GM21447 (cell line): ENCODE measurements at regions not wholly inside any gene's neighbourhood (a gene's known extent, or its start where the extent isn't known, plus 50 kb on each side); places are given as distances from the start of the nearest gene placed in this dataset.
"Not testable (repeated sequence)": the region's sequence is repeated elsewhere in the genome, so short reads cannot be mapped to it uniquely, and the experiment has no call there.

Source experiments
- ATAC-seq: cut with Tn5 transposase; IDR thresholded peaks from one replicate; pipeline ENCODE4 v1.9.1; 2021; ENCODE audit not compliant: unreplicated experiment

- ATAC-seq: no peak
Measured at GRCh38 chrX:98028691-98029090, 1145.0 kb downstream of the RPA4 start.

GRCh38 chrX:98029861-98030260 lies 1146.2 kb downstream of the RPA4 start:
- ATAC-seq: no peak

- no peak for ATAC-seq
Measured at GRCh38 chrX:98057176-98057575, 1173.5 kb downstream of the RPA4 start.

GRCh38 chrX:98065151-98065550 lies 1181.4 kb downstream of the RPA4 start:
- ATAC-seq: no peak

GRCh38 chrX:98067611-98068010 lies 1183.9 kb downstream of the RPA4 start:
- ATAC-seq: no peak

- no peak for ATAC-seq
Measured at GRCh38 chrX:98068024-98068580, 1184.4 kb downstream of the RPA4 start.

- ATAC-seq: no peak
Measured at GRCh38 chrX:98071331-98071730, 1187.6 kb downstream of the RPA4 start.

- ATAC-seq: no peak
Measured at GRCh38 chrX:98077440-98077839, 1193.7 kb downstream of the RPA4 start.

- no peak for ATAC-seq
Measured at GRCh38 chrX:98111684-98112083, 1228.0 kb downstream of the RPA4 start.

GRCh38 chrX:98114021-98114420 lies 1230.3 kb downstream of the RPA4 start:
- no peak for ATAC-seq

GRCh38 chrX:98141466-98141865 lies 1257.8 kb downstream of the RPA4 start:
- ATAC-seq: no peak

- ATAC-seq: no peak
Measured at GRCh38 chrX:98191003-98191402, 1307.3 kb downstream of the RPA4 start.

- no peak for ATAC-seq
Measured at GRCh38 chrX:98194036-98194435, 1310.3 kb downstream of the RPA4 start.

- no peak for ATAC-seq
Measured at GRCh38 chrX:98203800-98204199, 1320.1 kb downstream of the RPA4 start.

- no peak for ATAC-seq
Measured at GRCh38 chrX:98207947-98208346, 1324.2 kb downstream of the RPA4 start.

- ATAC-seq: no peak
Measured at GRCh38 chrX:98231003-98231402, 1347.3 kb downstream of the RPA4 start.

- ATAC-seq: not testable (repeated sequence)
Measured at GRCh38 chrX:98240061-98240460, 1356.4 kb downstream of the RPA4 start.

- ATAC-seq: no peak
Measured at GRCh38 chrX:98263135-98263534, 1379.4 kb downstream of the RPA4 start.

GRCh38 chrX:98289726-98290125 lies 1406.0 kb downstream of the RPA4 start:
- no peak for ATAC-seq

GRCh38 chrX:98294310-98294709 lies 1410.6 kb downstream of the RPA4 start:
- ATAC-seq: no peak

GRCh38 chrX:98296129-98296528 lies 1412.4 kb downstream of the RPA4 start:
- ATAC-seq: no peak

GRCh38 chrX:98299785-98300184 lies 1416.1 kb downstream of the RPA4 start:
- no peak for ATAC-seq

- ATAC-seq: not testable (repeated sequence)
Measured at GRCh38 chrX:98300536-98300935, 1416.8 kb downstream of the RPA4 start.

GRCh38 chrX:98331407-98331806 lies 1447.7 kb downstream of the RPA4 start:
- no peak for ATAC-seq
